A673 (cell line): ENCODE measurements at regions not wholly inside any gene's neighbourhood (a gene's known extent, or its start where the extent isn't known, plus 50 kb on each side); places are given as distances from the start of the nearest gene placed in this dataset.

Experiments used
- EZH2 ChIP-seq: fragments of 200-600 bp; sonication (generic); IDR thresholded peaks from 2 replicates; pipeline ENCODE4 v1.6.1; 2017; ENCODE audit warnings: borderline replicate concordance, low read depth, mild to moderate bottlenecking, mixed read lengths, antibody characterized with exemption, low read length; ENCODE audit not compliant: poor library complexity, severe bottlenecking
- TF ChIP-seq, protein P1 (sequence below): fragments of 300-800, 200-600 bp; sonication (generic); conservative IDR thresholded peaks from 2 replicates; pipeline ENCODE4 v1.5.1; 2017; ENCODE audit warnings: low read depth, mild to moderate bottlenecking, antibody characterized with exemption, low read length, moderate library complexity, mixed read lengths

GRCh38 chr6:21665110-21665391 lies 71.5 kb downstream of the SOX4 start:
- TF ChIP-seq, protein P1, sequence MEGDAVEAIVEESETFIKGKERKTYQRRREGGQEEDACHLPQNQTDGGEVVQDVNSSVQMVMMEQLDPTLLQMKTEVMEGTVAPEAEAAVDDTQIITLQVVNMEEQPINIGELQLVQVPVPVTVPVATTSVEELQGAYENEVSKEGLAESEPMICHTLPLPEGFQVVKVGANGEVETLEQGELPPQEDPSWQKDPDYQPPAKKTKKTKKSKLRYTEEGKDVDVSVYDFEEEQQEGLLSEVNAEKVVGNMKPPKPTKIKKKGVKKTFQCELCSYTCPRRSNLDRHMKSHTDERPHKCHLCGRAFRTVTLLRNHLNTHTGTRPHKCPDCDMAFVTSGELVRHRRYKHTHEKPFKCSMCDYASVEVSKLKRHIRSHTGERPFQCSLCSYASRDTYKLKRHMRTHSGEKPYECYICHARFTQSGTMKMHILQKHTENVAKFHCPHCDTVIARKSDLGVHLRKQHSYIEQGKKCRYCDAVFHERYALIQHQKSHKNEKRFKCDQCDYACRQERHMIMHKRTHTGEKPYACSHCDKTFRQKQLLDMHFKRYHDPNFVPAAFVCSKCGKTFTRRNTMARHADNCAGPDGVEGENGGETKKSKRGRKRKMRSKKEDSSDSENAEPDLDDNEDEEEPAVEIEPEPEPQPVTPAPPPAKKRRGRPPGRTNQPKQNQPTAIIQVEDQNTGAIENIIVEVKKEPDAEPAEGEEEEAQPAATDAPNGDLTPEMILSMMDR: no peak
- no peak for TF ChIP-seq EZH2
